Chondrocyte (in vitro differentiated cells): ENCODE measurements at regions not wholly inside any gene's neighbourhood (a gene's known extent, or its start where the extent isn't known, plus 50 kb on each side); places are given as distances from the start of the nearest gene placed in this dataset.

ENCODE experiments used
- DNase-seq: peaks from one replicate; pipeline ENCODE4 v3.0.0; 2021; ENCODE audit warnings: mixed read lengths, low spot score
- H3K27ac Mint-ChIP-seq: one replicate; pipeline ENCODE4 v1.8.0; 2021; ENCODE audit warnings: mild to moderate bottlenecking, moderate library complexity, mixed read lengths; ENCODE audit not compliant: unreplicated experiment
- H3K27me3 Mint-ChIP-seq: 2 replicates; pipeline ENCODE4 v1.8.0; 2021; ENCODE audit warnings: low read depth, mixed read lengths
- H3K36me3 Mint-ChIP-seq: 2 replicates; pipeline ENCODE4 v1.8.0; 2021; ENCODE audit warnings: low read depth, mixed read lengths
- H3K4me1 Mint-ChIP-seq: 2 replicates; pipeline ENCODE4 v1.8.0; 2021; ENCODE audit warnings: low read depth, mild to moderate bottlenecking, mixed read lengths
- H3K4me3 Mint-ChIP-seq: one replicate; pipeline ENCODE4 v1.8.0; 2021; ENCODE audit warnings: mild to moderate bottlenecking, moderate library complexity, mixed read lengths; ENCODE audit not compliant: unreplicated experiment
- H3K9me3 Mint-ChIP-seq: 2 replicates; pipeline ENCODE4 v1.8.0; 2021; ENCODE audit warnings: low read depth, mixed read lengths
- TF ChIP-seq, protein P1 (sequence below): fragments of 200-600 bp; sonication (generic); IDR thresholded peaks from 2 replicates; pipeline ENCODE4 v1.5.0; 2021; ENCODE audit warnings: antibody characterized with exemption, mild to moderate bottlenecking, moderate library complexity

- Mint-ChIP-seq H3K27me3 (peaks cover 7% of the 10 kb centered on the region), H3K36me3 (no peaks in the 10 kb centered on the region), H3K4me1 (no peaks in the 10 kb centered on the region)
Measured at GRCh38 chr22:48473202-48473601, 1354.5 kb downstream of the BRD1 start.

GRCh38 chr22:48464246-48464645 lies 1363.4 kb downstream of the BRD1 start:
- TF ChIP-seq, protein P1, sequence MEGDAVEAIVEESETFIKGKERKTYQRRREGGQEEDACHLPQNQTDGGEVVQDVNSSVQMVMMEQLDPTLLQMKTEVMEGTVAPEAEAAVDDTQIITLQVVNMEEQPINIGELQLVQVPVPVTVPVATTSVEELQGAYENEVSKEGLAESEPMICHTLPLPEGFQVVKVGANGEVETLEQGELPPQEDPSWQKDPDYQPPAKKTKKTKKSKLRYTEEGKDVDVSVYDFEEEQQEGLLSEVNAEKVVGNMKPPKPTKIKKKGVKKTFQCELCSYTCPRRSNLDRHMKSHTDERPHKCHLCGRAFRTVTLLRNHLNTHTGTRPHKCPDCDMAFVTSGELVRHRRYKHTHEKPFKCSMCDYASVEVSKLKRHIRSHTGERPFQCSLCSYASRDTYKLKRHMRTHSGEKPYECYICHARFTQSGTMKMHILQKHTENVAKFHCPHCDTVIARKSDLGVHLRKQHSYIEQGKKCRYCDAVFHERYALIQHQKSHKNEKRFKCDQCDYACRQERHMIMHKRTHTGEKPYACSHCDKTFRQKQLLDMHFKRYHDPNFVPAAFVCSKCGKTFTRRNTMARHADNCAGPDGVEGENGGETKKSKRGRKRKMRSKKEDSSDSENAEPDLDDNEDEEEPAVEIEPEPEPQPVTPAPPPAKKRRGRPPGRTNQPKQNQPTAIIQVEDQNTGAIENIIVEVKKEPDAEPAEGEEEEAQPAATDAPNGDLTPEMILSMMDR: no peak
- Mint-ChIP-seq H3K27me3 (peaks cover 20% of the 10 kb centered on the region), H3K4me1 (no peaks in the 10 kb centered on the region), H3K27ac (no peak overlapping the region), H3K4me3 (no peak overlapping the region), H3K9me3 (no peaks in the 10 kb centered on the region), H3K36me3 (peaks cover 1% of the 10 kb centered on the region)
- no peak for DNase-seq

More at GRCh38 chr22:48473202-48473601, 1354.5 kb downstream of the BRD1 start:
- H3K4me3 Mint-ChIP-seq: no peak overlapping the region
- no peak for DNase-seq
- H3K9me3 Mint-ChIP-seq: peaks cover 2% of the 10 kb centered on the region
- H3K27ac Mint-ChIP-seq: no peak overlapping the region
- TF ChIP-seq, protein P1: no peak

DNA sequence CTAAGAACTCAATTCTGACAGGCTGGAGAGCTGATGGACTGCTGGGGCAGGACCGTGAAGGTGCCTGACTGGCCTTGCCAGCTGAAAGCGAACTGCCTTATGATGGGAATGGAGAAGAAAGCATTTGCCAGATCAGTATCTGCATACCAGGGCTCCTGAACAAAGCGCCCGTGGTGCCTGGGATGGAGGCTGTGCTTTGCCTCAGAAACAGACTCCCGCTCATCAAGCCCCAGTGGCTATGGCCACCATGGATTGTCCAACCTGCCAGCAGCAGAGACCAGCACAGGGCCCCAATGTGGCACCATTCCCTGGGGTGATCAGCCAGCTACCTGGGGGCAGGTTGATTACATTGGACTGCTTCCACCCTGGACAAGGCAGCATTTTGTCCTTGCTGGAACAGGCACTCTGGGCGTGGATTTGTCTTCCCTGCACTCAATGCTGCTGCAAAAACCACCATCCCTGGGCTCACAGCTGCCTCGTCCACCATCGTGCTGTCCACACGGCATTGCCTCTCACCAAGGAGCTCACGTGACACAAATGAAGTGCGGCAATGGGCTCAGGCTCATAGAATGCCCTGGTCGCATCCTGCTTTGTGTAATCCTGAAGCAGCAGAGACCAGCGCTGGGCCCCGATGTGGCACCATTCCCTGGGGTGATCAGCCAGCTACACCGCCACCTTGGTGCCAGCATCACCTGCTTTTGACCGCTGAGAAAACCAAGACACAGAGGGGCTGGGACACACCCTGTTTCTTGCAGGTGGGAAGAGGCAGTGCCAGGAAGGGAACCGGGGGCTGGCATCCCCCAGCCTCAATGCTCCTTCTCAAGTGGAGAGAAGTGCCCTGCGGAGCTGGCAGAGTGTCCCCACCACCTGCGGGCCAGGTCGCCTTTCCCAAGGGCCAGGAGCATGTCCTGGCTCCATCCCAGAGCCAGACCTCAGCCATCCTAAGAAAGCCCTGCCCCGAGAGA lies 1367.5 kb downstream of the BRD1 start:
- TF ChIP-seq, protein P1: no peak
- Mint-ChIP-seq H3K4me1 (peaks cover 5% of the 10 kb centered on the region), H3K36me3 (peaks cover 1% of the 10 kb centered on the region), H3K27me3 (peaks cover 16% of the 10 kb centered on the region), H3K9me3 (no peaks in the 10 kb centered on the region), H3K4me3 (no peak overlapping the region), H3K27ac (no peak overlapping the region)
- DNase-seq: no peak

- TF ChIP-seq, protein P1: no peak
- no peak for DNase-seq
- Mint-ChIP-seq H3K9me3 (no peaks in the 10 kb centered on the region), H3K36me3 (peaks cover 1% of the 10 kb centered on the region), H3K4me1 (peaks cover 5% of the 10 kb centered on the region), H3K27me3 (peaks cover 12% of the 10 kb centered on the region), H3K4me3 (no peak overlapping the region), H3K27ac (no peak overlapping the region)
Measured at GRCh38 chr22:48459259-48459658, 1368.4 kb downstream of the BRD1 start.

GRCh38 chr22:48456449-48456848 lies 1371.2 kb downstream of the BRD1 start:
- Mint-ChIP-seq H3K27ac (no peak overlapping the region), H3K27me3 (peaks cover 4% of the 10 kb centered on the region), H3K9me3 (no peaks in the 10 kb centered on the region), H3K4me1 (peaks cover 5% of the 10 kb centered on the region), H3K36me3 (no peaks in the 10 kb centered on the region), H3K4me3 (no peak overlapping the region)
- DNase-seq: no peak
- TF ChIP-seq, protein P1: no peak
